Natural killer cell (primary cell): ENCODE measurements at regions not wholly inside any gene's neighbourhood (a gene's known extent, or its start where the extent isn't known, plus 50 kb on each side); places are given as distances from the start of the nearest gene placed in this dataset.

Source experiments
- ATAC-seq, 3 donors: fragments of 150-1000 bp in 2 of 3; fragments of 200-7000 bp in 1 of 3; cut with Tn5 transposase; 1 replicate in 1 of 3; 2 replicates in 2 of 3; pipeline ENCODE4 v1.10.0; 2021; ENCODE audit warnings: mild to moderate bottlenecking in 2 of 3, moderate library complexity in 2 of 3
- DNase-seq, 2 donors: peaks; one replicate each; pipeline versions ENCODE4 v3.0.0 to v3.0.0-alpha.2; 2013 to 2021; ENCODE audit warnings: mixed read lengths in 1 of 2
- H3K27ac ChIP-seq: one replicate; pipeline ENCODE4 v1.5.1; 2013; ENCODE audit warnings: mild to moderate bottlenecking, low read length
- H3K27me3 ChIP-seq: one replicate; pipeline ENCODE4 v1.6.1; 2013; ENCODE audit warnings: low read length; ENCODE audit not compliant: control insufficient read depth, insufficient read depth
- H3K36me3 ChIP-seq: one replicate; pipeline ENCODE4 v1.6.1; 2013; ENCODE audit warnings: low read length; ENCODE audit not compliant: control insufficient read depth, insufficient read depth
- H3K4me1 ChIP-seq: one replicate; pipeline ENCODE4 v1.6.1; 2013; ENCODE audit warnings: low read length; ENCODE audit not compliant: control insufficient read depth, insufficient read depth
- H3K4me3 ChIP-seq: one replicate; pipeline ENCODE4 v1.5.1; 2013; ENCODE audit warnings: low read length
- H3K9me3 ChIP-seq: one replicate; pipeline ENCODE4 v1.6.1; 2013; ENCODE audit warnings: low read length; ENCODE audit not compliant: control insufficient read depth, insufficient read depth
- H3K27ac Mint-ChIP-seq, 2 donors: one replicate each; pipeline ENCODE4 v1.8.0; 2022; ENCODE audit warnings: mild to moderate bottlenecking in 2 of 2, mixed read lengths in 2 of 2, moderate library complexity in 1 of 2
- H3K27me3 Mint-ChIP-seq, 2 donors: one replicate each; pipeline ENCODE4 v1.8.0; 2022; ENCODE audit warnings: low read depth in 2 of 2, mixed read lengths in 2 of 2
- H3K36me3 Mint-ChIP-seq: one replicate; pipeline ENCODE4 v1.8.0; 2022; ENCODE audit warnings: mixed read lengths
- H3K4me1 Mint-ChIP-seq, 2 donors: one replicate each; pipeline ENCODE4 v1.8.0; 2022; ENCODE audit warnings: mixed read lengths in 2 of 2
- H3K4me3 Mint-ChIP-seq: one replicate; pipeline ENCODE4 v1.8.0; 2022; ENCODE audit warnings: mild to moderate bottlenecking, moderate library complexity, mixed read lengths
- H3K9me3 Mint-ChIP-seq, 2 donors: one replicate each; pipeline ENCODE4 v1.8.0; 2022; ENCODE audit warnings: mixed read lengths in 2 of 2
- WGBS: methylation state at CpG from one replicate; pipeline ENCODE4 v1.1.7; 2013; ENCODE audit warnings: missing lambda C conversion rate; ENCODE audit not compliant: insufficient coverage; 5-methylcytosine and 5-hydroxymethylcytosine counted together
- intact Hi-C: fragments of 100-400 bp; cut with micrococcal nuclease; formaldehyde crosslinking; loops from one replicate; pipeline ENCODE4 v1.14.2; 2022
- TF ChIP-seq, protein P1 (sequence below): fragments of 200-600 bp; IDR thresholded peaks from one replicate; pipeline ENCODE4 v1.8.0; 2022; ENCODE audit warnings: antibody characterized with exemption

GRCh38 chr13:99907038-99907437 is 64.5 kb downstream of the ZIC5 start:
- Histone ChIP-seq H3K4me3 (no peak overlapping the region), H3K36me3 (no peaks in the 10 kb centered on the region), H3K4me1 (peaks cover 8% of the 10 kb centered on the region), H3K27ac (no peak overlapping the region), H3K9me3 (no peaks in the 10 kb centered on the region), H3K27me3 (no peaks in the 10 kb centered on the region)
- no peak for DNase-seq
- 72% methylated on average over 2 of the region's 2 CpGs for WGBS
- Mint-ChIP-seq H3K9me3 (no peaks in the 10 kb centered on the region), H3K27me3 (peaks cover 29 to 50% of the 10 kb centered on the region in 2 donors), H3K4me3 (no peak overlapping the region), H3K4me1 (no peaks in the 10 kb centered on the region), H3K27ac (no peak overlapping the region), H3K36me3 (no peaks in the 10 kb centered on the region)
- ATAC-seq: no peak
- TF ChIP-seq, protein P1, sequence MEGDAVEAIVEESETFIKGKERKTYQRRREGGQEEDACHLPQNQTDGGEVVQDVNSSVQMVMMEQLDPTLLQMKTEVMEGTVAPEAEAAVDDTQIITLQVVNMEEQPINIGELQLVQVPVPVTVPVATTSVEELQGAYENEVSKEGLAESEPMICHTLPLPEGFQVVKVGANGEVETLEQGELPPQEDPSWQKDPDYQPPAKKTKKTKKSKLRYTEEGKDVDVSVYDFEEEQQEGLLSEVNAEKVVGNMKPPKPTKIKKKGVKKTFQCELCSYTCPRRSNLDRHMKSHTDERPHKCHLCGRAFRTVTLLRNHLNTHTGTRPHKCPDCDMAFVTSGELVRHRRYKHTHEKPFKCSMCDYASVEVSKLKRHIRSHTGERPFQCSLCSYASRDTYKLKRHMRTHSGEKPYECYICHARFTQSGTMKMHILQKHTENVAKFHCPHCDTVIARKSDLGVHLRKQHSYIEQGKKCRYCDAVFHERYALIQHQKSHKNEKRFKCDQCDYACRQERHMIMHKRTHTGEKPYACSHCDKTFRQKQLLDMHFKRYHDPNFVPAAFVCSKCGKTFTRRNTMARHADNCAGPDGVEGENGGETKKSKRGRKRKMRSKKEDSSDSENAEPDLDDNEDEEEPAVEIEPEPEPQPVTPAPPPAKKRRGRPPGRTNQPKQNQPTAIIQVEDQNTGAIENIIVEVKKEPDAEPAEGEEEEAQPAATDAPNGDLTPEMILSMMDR: no peak
- intact Hi-C loops: no loop called here

GRCh38 chr13:99905814-99906213 is 65.8 kb downstream of the ZIC5 start:
- no peak overlapping the region for H3K4me3 Mint-ChIP-seq
- H3K4me1 Mint-ChIP-seq: no peaks in the 10 kb centered on the region
- H3K4me3 ChIP-seq: no peak overlapping the region
- H3K4me1 ChIP-seq: no peaks in the 10 kb centered on the region
- TF ChIP-seq, protein P1: no peak
- 94% methylated on average over 4 of the region's 4 CpGs for WGBS
- peaks cover 23 to 39% of the 10 kb centered on the region in 2 donors for H3K27me3 Mint-ChIP-seq
- H3K27ac Mint-ChIP-seq: no peak overlapping the region
- ATAC-seq (no peak), DNase-seq (no peak)
- no peaks in the 10 kb centered on the region for H3K36me3 ChIP-seq
- no peaks in the 10 kb centered on the region for H3K36me3 Mint-ChIP-seq
- intact Hi-C loops: no loop called here
- no peaks in the 10 kb centered on the region for H3K9me3 Mint-ChIP-seq
- H3K9me3 ChIP-seq: no peaks in the 10 kb centered on the region
- no peaks in the 10 kb centered on the region for H3K27me3 ChIP-seq
- H3K27ac ChIP-seq: no peak overlapping the region

DNA sequence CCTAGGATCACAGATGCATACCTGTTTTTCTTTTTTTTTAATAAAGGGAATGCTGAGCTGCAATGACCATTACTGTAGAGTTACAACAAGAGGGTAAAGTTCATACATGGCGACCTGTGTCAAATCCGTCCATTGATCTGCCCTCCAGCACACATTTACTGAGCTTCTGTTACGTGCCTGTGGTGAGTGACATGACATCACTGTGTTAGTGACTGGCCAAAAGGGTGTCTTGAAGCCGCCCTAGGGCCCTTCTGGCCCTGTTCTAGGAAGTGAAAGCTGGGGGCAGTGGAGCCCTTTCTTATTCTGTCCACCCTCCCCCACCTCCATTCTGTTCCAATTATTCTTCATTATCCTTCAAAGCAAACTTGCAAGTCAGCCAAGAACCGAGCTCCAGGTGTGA is 66.3 kb downstream of the ZIC5 start:
- Mint-ChIP-seq H3K27ac (no peak overlapping the region), H3K9me3 (no peaks in the 10 kb centered on the region), H3K4me1 (peaks cover 4% of the 10 kb centered on the region in 2 donors), H3K4me3 (no peak overlapping the region), H3K27me3 (peaks cover 28 to 43% of the 10 kb centered on the region in 2 donors), H3K36me3 (no peaks in the 10 kb centered on the region)
- Histone ChIP-seq H3K36me3 (no peaks in the 10 kb centered on the region), H3K4me1 (no peaks in the 10 kb centered on the region), H3K27ac (no peak overlapping the region), H3K27me3 (no peaks in the 10 kb centered on the region), H3K9me3 (no peaks in the 10 kb centered on the region), H3K4me3 (no peak overlapping the region)
- WGBS: 83% methylated on average over 5 of the region's 5 CpGs
- DNase-seq (no peak), ATAC-seq (no peak)
- intact Hi-C loops: no loop called here
- TF ChIP-seq, protein P1: no peak

DNA sequence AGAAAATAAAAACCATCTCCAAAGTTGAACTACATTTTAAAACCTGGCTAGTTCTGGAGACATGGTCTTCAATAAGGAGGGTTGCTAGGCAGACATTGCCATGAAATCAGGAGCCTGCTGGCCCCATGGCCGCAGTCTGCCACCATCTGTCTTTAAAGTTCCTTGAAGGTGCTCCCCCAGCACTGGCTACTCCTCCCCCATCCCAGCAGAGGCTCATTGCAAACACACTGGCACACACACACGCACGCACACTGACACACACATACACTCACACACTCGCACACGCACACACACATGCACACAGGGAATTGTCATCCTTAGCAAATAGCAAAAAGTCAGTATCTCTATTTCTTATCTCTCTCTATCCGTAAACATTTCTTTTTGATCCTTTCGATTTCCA is 68.4 kb downstream of the ZIC5 start:
- no peaks in the 10 kb centered on the region for H3K36me3 ChIP-seq
- ATAC-seq (no peak), DNase-seq (no peak)
- peaks cover 37 to 50% of the 10 kb centered on the region in 2 donors for H3K27me3 Mint-ChIP-seq
- H3K9me3 Mint-ChIP-seq: no peaks in the 10 kb centered on the region
- no peak overlapping the region for H3K4me3 ChIP-seq
- no peak overlapping the region for H3K4me3 Mint-ChIP-seq
- intact Hi-C loops: loop anchor here (5.0 kb wide), 1 partner anchor 609 kb away; no protein-coding TSS in a partner anchor
- no peak overlapping the region for H3K27ac Mint-ChIP-seq
- H3K36me3 Mint-ChIP-seq: no peaks in the 10 kb centered on the region
- H3K9me3 ChIP-seq: no peaks in the 10 kb centered on the region
- 93% methylated on average over 6 of the region's 7 CpGs for WGBS
- H3K27me3 ChIP-seq: peaks cover 7% of the 10 kb centered on the region
- TF ChIP-seq, protein P1: no peak
- no peak overlapping the region for H3K27ac ChIP-seq
- peaks cover 4 to 6% of the 10 kb centered on the region in 2 donors for H3K4me1 Mint-ChIP-seq
- no peaks in the 10 kb centered on the region for H3K4me1 ChIP-seq
